ENCODE measurements at regions not wholly inside any gene's neighbourhood (a gene's known extent, or its start where the extent isn't known, plus 50 kb on each side); places are given as distances from the start of the nearest gene placed in this dataset.

GRCh38 chr11:106493751-106494150 lies 416.3 kb downstream of the AASDHPPT start:
- no peak overlapping the region for H3T11ph ChIP-seq (ENCODE audit: low read length)
- H2BK12ac ChIP-seq (ENCODE audit: insufficient read length, low read depth, low read length): no peak overlapping the region
- H3K79me2 ChIP-seq (ENCODE audit: insufficient read depth, low read length): no peaks in the 10 kb centered on the region
- H2AK5ac ChIP-seq (ENCODE audit: insufficient read length, low read length): no peak overlapping the region
- no peak for DNase-seq
- H3K27ac ChIP-seq (ENCODE audit: insufficient read length, low read depth, low read length): no peak overlapping the region
- H3K4me1 ChIP-seq (ENCODE audit: insufficient read depth, low read length): no peaks in the 10 kb centered on the region
- no peak overlapping the region for H3K9ac ChIP-seq (ENCODE audit: extremely low read depth, insufficient read length, low read length)
- H2BK15ac ChIP-seq (ENCODE audit: low read depth, low read length): no peak overlapping the region
- H3K14ac ChIP-seq (ENCODE audit: insufficient read depth, low read length): no peak overlapping the region
- H3K4me2 ChIP-seq (ENCODE audit: insufficient read depth, insufficient read length, low read length): no peak overlapping the region
- no peak overlapping the region for H2BK20ac ChIP-seq (ENCODE audit: low read depth, low read length, poor library complexity, severe bottlenecking)
- Mint-ChIP-seq H3K27me3 (ENCODE audit: low read depth) (no peaks in the 10 kb centered on the region), H3K4me3 (no peak overlapping the region), H3K4me1 (no peaks in the 10 kb centered on the region), H3K36me3 (ENCODE audit: insufficient read depth in 1 of 3, low read depth in 3 of 3) (no peaks in the 10 kb centered on the region), H3K27ac (no peak overlapping the region), H3K9me3 (no peaks in the 10 kb centered on the region; a peak in 1 of 5 replicates)
- no peak overlapping the region for H2BK5ac ChIP-seq (ENCODE audit: insufficient read length, low read length)
- no peaks in the 10 kb centered on the region for H4K20me1 ChIP-seq (ENCODE audit: control insufficient read depth, insufficient read depth, insufficient read length)
- no peaks in the 10 kb centered on the region for H3K27me3 ChIP-seq (ENCODE audit: insufficient read depth, low read length)
- no peaks in the 10 kb centered on the region for H3K23me2 ChIP-seq (ENCODE audit: insufficient read length, low read depth, low read length, poor library complexity, severe bottlenecking)
- no peak overlapping the region for H2AFZ ChIP-seq (ENCODE audit: low read length)
- H3K18ac ChIP-seq (ENCODE audit: insufficient read length, low read depth, low read length): no peak overlapping the region
- H4K91ac ChIP-seq (ENCODE audit: insufficient read length, low read depth, low read length): no peak overlapping the region
- H3K4ac ChIP-seq (ENCODE audit: low read depth, low read length): no peak overlapping the region
- no peak overlapping the region for H3K56ac ChIP-seq (ENCODE audit: insufficient read length, low read depth, low read length)
- no peak overlapping the region for H2BK120ac ChIP-seq (ENCODE audit: low read depth, low read length, poor library complexity, severe bottlenecking)
- no CpG with 5 or more reads among the region's 1 CpG for WGBS (ENCODE audit: extremely low coverage, insufficient read length, low lambda C conversion rate)
- no peak overlapping the region for H4K8ac ChIP-seq (replicated peaks; ENCODE audit: insufficient read length, low read depth, low read length)
- no peak overlapping the region for H3K23ac ChIP-seq (ENCODE audit: insufficient read length, low read depth, low read length)
- no peaks in the 10 kb centered on the region for H3K9me3 ChIP-seq (ENCODE audit: control insufficient read depth, low read depth, low read length)
- no peak for TF ChIP-seq CTCF (conservative IDR thresholded peaks at IDR 0.05)
- H4K5ac ChIP-seq (ENCODE audit: insufficient read length, low read depth, low read length): no peak overlapping the region
- H3K79me1 ChIP-seq (ENCODE audit: insufficient read depth, low read depth, low read length, poor library complexity, severe bottlenecking): no peaks in the 10 kb centered on the region

Measured in H9 (cell line).